Left hindlimb (tissue), 1 donor: ENCODE measurements at regions not wholly inside any gene's neighbourhood (a gene's known extent, or its start where the extent isn't known, plus 50 kb on each side); places are given as distances from the start of the nearest gene placed in this dataset.

Experiments used
- DNase-seq: peaks from one replicate; pipeline ENCODE4 v3.0.0-alpha.2; 2018

DNA sequence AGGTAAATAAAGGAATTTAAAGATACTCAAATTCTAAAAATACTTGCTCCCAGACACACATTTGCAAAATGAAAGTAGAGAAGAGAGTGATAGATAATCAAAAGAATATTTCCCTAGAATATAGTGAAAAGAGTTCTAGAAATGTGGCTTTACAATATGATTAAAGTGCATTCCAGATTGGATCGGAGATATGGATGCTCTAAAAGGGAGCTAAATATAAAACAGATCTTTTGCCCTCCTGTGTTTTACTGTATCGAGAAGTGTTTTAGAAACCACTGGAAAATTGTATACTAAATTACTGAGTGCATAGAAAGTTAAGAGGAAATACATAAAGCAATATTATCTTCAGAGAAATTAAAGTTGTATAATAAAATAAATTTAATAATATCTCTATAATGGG is 1392.0 kb downstream of the TECRL start:
- DNase-seq, result no peak

- DNase-seq, result no peak
Measured at GRCh38 chr4:62970846-62971245, 1438.4 kb downstream of the TECRL start.

- DNase-seq, result no peak
Measured at GRCh38 chr4:62960415-62960814, 1448.8 kb downstream of the TECRL start.

- no peak for DNase-seq
Measured at GRCh38 chr4:62953752-62954151, 1455.5 kb downstream of the TECRL start.

GRCh38 chr4:62952366-62952765 is 1456.9 kb downstream of the TECRL start:
- no peak for DNase-seq

DNA sequence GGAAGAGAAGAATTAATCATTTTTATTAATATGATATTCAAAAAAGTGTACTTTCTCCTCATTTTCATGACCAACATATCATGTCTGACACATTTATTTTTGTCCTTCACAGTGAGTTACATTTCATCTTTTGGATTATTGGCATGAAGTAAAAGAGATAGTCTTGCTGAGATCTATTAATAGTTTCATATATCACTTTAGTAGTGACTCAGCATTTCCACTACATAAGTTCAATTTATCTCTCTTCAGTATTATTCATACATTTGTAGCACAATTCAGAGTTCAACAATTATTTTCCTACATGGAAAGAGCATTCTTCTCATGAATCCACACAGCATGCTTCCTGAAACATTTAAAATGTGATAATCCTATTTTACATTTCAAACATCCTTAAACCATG is 1461.1 kb downstream of the TECRL start:
- no peak for DNase-seq

DNA sequence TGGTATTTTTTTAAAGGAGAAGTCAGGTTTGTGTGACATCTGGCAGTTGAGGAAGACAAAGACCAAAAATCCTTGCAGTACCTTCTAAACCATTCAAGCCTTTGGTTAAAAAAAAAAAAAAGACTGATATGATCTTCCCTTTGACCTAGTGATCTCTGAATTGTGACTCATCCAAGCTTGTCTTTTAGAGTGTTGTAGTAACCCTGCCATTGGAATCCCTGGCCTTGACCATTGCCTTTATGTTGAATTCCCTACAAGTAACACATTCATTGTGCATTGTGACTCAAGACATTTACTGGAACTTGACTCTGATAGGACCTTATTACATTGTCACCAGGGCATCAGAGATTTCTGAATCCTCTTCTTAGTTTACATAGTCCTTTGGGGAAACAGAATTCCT is 1469.0 kb downstream of the TECRL start:
- DNase-seq, result no peak

- DNase-seq, result no peak
Measured at GRCh38 chr4:62930884-62931283, 1478.4 kb downstream of the TECRL start.

DNA sequence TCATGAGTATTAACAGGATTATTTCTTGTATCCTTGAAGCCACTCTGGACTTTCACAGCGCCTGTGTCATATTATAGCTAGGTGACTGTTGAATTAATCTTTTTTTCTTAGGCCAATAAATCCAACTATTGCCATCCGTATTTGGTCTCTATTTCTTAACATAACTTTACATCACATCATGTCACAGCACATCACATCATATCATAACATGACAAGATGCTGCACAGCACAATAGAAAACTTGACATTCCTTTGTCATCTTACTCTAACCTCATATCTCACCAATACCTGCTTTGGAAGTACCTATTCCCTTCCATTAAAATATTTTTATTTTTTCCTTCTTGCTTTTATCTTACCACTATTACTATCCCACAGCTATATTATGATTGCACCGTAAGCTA is 1480.8 kb downstream of the TECRL start:
- DNase-seq, result no peak

GRCh38 chr4:62927574-62927973 is 1481.7 kb downstream of the TECRL start:
- no peak for DNase-seq

DNA sequence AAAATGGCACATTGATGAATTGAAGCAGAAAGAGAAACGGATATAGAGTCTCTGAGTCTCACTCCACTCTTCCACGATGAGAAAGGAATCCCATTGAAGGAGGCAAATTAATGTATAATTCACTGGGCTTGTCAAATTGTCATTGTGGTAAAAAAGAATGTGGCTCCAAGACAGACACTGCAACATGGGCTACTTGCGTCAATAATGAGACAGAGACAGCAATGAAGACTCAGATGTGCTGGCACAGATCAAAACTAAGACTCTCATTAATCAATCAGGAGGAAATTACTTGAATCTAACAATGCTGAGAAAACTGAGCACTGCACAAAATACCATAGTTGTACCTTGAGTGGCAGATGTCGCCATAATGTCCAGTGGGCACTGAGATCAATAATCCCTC is 1485.5 kb downstream of the TECRL start:
- no peak for DNase-seq

DNA sequence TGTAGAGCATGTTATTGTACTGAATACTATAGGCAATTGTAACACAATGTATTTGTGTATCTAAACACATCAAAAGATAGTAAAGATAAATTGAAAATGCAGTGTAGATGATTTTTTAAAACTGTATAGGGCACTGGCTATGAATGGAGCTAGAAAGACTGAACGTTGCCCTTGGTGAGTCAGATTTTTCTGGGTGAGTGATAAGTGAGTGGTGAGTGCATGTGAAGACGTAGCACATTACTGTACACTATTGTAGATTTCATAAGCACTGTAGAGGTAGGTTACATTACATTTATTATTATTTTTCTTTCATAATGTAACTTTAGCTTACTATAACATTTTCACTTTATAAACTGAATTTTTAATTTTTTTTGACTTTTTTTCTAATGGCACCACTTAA is 1491.6 kb downstream of the TECRL start:
- DNase-seq, result no peak

DNA sequence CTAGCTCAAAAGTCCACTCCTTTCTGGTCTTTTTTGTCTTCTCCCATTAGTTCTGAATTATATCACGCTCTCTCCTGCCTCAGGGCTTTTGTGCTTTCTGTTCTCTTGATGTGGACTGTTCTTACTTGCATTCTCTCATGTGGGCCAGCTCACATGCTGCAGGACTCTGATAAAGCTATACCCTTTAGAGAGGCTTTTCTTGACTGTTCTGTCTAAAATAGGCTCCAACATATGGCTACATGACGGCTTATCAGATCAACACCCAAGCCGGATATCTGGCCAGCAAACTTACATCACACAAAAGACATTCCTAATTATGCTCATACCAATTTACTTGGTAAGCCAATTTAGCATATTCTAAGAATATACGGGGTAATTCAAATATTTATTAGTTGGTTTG is 1494.5 kb downstream of the TECRL start:
- no peak for DNase-seq

- no peak for DNase-seq
Measured at GRCh38 chr4:62913065-62913464, 1496.2 kb downstream of the TECRL start.

DNA sequence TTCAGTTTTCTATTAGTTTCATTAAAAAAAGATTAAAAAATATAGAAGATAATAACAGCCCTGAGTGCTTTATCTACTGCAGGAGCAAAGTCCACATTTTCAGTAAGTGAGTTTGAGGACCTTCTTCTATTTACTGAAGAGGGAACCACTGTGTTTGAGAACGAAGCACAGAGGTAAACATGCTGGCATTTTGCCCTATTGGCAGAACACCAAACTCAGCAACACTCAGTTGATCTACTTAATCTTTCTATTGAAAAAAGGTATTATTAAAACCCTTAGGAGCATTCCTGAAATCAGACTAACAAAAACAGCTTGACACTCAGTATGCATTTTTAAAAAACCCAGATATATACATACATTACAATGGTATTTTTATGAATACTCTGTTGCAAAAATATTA is 1496.7 kb downstream of the TECRL start:
- DNase-seq, result no peak

DNA sequence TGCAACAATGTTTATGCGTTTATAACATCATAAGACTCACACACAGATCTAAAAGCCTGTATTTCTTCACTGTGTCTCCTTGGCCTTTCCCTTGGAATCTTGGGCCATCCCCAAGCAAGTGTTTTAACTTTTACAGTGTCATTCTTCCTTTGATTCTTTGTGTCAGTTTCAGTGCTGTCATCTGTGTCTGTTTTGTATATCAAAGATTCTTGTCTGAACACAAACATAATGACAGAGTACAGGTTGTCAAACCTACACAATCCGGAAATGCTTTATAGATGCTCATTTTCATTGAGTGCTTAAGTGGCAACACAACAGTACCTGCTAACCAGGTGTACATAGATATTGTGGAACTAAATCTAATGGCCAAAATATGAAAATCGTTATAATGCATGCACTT is 1500.0 kb downstream of the TECRL start:
- DNase-seq, result no peak

DNA sequence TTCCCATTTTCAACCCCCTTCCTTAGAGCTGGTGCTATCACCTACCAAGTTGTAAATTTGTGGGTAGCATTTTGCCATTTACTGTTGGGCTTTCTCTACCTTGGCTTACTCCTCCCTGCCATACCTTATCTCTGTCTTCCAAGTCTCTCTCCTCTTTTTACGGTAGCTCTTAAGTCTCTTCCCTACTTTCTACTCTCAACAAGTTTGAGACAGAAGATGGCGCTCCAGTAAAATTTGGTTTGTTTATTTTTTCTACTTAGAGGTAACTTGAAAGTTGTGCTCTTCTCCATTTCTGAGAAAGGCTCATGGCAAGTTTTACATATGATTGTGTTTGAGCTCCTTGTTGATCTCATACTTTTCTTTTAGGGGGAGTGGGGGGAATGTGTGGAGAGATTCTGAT is 1508.1 kb downstream of the TECRL start:
- no peak for DNase-seq

GRCh38 chr4:62899646-62900364 is 1509.4 kb downstream of the TECRL start:
- DNase-seq, result no peak

- no peak for DNase-seq
Measured at GRCh38 chr4:62898115-62898514, 1511.1 kb downstream of the TECRL start.

DNA sequence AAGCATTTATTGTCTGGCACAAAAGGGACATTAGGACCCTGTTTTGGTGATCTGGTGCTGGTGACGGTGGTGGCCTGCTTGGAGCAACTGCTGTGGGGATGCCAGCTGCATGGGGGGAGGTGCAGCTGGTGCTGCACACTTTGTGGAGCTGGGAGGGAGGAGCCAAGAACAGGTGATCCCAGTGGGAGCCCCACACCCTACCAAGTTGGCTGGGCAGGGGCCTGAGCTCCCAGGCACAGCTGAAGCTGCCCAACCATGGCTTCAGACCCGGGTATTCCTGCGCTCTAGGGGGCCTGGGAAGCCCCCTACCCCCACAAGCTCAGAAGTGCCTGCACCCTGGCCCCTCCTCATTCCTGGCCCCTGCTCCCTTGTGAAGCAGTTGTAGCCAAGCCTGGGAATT is 1512.5 kb downstream of the TECRL start:
- DNase-seq, result no peak

GRCh38 chr4:62881901-62882300 is 1527.3 kb downstream of the TECRL start:
- DNase-seq, result no peak

- DNase-seq, result no peak
Measured at GRCh38 chr4:62881210-62881609, 1528.0 kb downstream of the TECRL start.

GRCh38 chr4:62872856-62873255 is 1536.4 kb downstream of the TECRL start:
- no peak for DNase-seq

- DNase-seq, result no peak
Measured at GRCh38 chr4:62871078-62871477, 1538.2 kb downstream of the TECRL start.

DNA sequence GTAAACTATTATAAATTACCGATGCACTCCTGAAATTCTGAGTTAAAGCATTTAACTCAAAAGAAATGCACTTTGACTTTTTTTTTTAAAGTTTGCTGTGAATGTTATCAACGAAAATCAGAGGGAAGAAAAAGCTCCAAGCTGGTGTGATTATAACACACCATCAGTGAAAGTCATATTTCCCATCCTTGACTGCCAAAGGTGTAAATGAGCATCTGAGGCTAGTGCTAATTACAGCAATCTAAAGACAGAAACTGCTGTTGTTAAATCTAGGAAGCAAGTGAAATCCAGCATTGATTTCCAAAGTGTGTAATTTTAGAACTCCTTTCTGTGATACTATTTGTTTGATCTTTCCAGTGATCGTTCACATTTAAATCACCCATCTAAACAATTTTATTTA is 1538.8 kb downstream of the TECRL start:
- no peak for DNase-seq

DNA sequence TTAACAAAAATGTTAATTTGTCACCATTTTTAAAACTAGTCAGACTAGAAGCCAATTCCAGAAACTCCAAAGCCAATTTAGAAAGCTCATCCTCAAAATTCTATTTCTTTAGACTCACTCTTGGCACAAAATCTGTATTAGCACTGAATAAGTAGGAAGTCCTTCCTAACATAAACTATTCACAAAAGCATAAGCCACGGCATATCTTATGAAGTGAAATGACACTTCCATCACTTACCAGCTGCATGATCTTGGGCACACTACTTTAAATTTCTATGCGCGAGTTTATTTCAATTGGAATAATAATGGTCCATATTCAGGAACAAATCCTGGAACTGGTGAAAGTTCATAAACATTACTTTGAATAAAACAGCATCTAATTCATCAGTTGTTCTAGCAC is 1544.0 kb downstream of the TECRL start:
- no peak for DNase-seq
